ENCODE measurements at regions not wholly inside any gene's neighbourhood (a gene's known extent, or its start where the extent isn't known, plus 50 kb on each side); places are given as distances from the start of the nearest gene placed in this dataset.

GRCh38 chr10:124340033-124340760, 78.5 kb downstream of the OAT start:
- TF ChIP-seq TCF7L2 (IDR thresholded peaks at IDR 0.05; ENCODE audit: borderline replicate concordance, low read depth, low read length) (no peak), ZBTB17 (tag by site-specific recombination; IDR thresholded peaks at IDR 0.05) (no peak), CTCF (tag by site-specific recombination; IDR thresholded peaks at IDR 0.05) (no peak), ZNF48 (tag by site-specific recombination; IDR thresholded peaks at IDR 0.05) (no peak), SETDB1 (IDR thresholded peaks at IDR 0.05; ENCODE audit: insufficient read length, low read length) (no peak), ZNF341 (tag by site-specific recombination; IDR thresholded peaks at IDR 0.05; ENCODE audit: low read depth) (no peak), KLF1 (tag by site-specific recombination; IDR thresholded peaks at IDR 0.05) (no peak), ZNF580 (tag by site-specific recombination; IDR thresholded peaks at IDR 0.05) (no peak), ZNF138 (tag by site-specific recombination; IDR thresholded peaks at IDR 0.05; ENCODE audit: borderline replicate concordance) (no peak)

All from HEK293 (cell line).